ENCODE measurements at regions not wholly inside any gene's neighbourhood (a gene's known extent, or its start where the extent isn't known, plus 50 kb on each side); places are given as distances from the start of the nearest gene placed in this dataset.

DNA sequence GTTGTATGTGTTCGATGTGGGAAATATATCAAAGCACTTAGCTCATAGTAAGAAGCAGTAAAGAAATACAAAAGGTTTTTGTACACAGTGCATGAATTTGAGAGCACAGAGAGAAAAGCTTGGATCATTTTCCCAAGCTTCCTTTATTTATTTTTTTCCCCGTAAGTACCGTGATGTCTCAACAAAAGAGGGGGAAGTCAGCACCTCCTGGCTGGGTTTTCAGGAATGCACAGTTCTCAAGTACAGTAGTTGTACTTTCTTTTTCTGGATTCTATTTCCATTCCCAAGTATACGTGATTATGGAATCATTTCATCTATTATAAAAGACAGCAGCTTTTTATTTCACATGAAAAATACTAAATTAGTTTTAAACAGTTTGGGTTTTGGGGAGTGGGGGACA is 171.5 kb upstream of the EDNRA start:
- Histone ChIP-seq H3K4me3 (ENCODE audit: low read length) (no peak overlapping the region), H3K9me3 (ENCODE audit: low read depth, low read length) (no peaks in the 10 kb centered on the region), H3K27me3 (ENCODE audit: insufficient read depth, low read length) (no peaks in the 10 kb centered on the region), H3K4me1 (ENCODE audit: insufficient read depth, low read length) (no peaks in the 10 kb centered on the region)

DNA sequence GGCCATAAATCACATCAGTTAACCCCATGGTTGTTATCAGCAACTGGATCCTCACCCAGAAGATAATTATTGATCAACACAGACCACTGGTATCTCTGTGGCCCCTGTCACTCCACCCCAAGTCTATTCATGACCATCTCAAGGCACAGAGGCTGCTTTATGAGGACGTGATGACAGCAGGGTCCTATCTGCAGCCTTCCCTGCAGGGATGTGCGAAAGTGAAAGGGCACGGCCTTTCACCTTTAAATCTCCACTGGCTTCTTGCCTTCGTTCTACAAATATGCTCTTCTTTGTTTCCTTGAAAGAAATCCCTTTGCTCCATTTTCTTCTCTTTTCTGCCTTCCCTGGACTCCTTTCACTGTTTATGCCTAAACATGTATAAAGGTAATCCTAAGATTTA is 170.6 kb upstream of the EDNRA start:
- H3K4me3 ChIP-seq (ENCODE audit: low read length): no peak overlapping the region
- no peaks in the 10 kb centered on the region for H3K9me3 ChIP-seq (ENCODE audit: low read depth, low read length)
- H3K27me3 ChIP-seq (ENCODE audit: insufficient read depth, low read length): no peaks in the 10 kb centered on the region
- no peaks in the 10 kb centered on the region for H3K4me1 ChIP-seq (ENCODE audit: insufficient read depth, low read length)

DNA sequence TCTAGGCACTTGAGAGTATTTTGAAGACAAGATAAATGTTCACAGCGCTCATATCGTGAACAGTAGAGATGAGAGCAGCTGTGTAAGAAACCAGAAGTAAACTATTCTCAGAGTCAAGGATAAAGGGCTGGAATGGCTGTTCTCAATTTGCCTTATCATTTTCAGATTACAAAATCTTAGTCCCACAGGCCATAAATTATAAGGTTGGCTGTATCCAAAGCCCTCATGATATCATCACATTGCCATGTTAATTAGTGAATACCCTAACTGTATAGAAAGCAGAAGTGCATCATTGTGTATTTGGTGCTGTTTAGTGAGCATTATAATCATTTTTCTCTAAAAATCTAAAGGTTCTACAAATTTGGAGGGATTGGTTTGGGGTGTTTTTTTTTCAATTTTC is 168.9 kb upstream of the EDNRA start:
- no peaks in the 10 kb centered on the region for H3K4me1 ChIP-seq (ENCODE audit: insufficient read depth, low read length)
- H3K27me3 ChIP-seq (ENCODE audit: insufficient read depth, low read length): no peaks in the 10 kb centered on the region
- H3K9me3 ChIP-seq (ENCODE audit: low read depth, low read length): no peaks in the 10 kb centered on the region
- no peak overlapping the region for H3K4me3 ChIP-seq (ENCODE audit: low read length)

DNA sequence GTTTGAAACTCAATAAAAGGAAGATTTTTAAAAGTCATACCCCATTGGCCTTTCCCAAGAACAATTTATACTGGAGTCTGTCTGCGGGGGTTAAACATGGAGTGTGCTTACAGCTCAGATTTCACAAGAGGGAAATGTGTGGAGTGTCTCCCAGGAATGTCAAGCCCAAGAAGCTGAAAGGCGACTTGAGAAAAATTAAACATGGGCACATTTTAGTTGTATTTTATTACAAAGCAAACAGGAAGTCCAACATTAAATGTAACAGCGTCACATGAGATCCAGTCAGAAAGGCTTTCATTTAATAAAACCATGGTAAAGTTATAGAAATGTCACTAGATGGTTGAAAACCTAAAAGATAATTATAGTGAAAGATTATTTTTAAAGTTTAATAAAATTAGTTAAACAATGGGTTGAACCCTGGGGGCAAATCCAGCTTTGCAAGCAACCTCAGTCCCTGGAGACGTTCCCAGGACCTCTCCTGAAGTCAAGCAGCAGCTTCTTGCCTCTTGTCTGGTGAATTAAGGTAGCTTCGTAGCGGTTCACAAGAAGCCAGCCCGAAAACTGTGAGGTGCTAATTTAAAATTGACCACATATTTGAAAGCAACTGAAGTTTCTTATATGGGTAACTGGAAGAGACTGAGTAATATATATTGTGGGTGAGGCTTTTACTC is 168.4 kb upstream of the EDNRA start:
- Histone ChIP-seq H3K9me3 (ENCODE audit: low read depth, low read length) (no peaks in the 10 kb centered on the region), H3K4me3 (ENCODE audit: low read length) (no peak overlapping the region), H3K27me3 (ENCODE audit: insufficient read depth, low read length) (no peaks in the 10 kb centered on the region), H3K4me1 (ENCODE audit: insufficient read depth, low read length) (no peaks in the 10 kb centered on the region)

DNA sequence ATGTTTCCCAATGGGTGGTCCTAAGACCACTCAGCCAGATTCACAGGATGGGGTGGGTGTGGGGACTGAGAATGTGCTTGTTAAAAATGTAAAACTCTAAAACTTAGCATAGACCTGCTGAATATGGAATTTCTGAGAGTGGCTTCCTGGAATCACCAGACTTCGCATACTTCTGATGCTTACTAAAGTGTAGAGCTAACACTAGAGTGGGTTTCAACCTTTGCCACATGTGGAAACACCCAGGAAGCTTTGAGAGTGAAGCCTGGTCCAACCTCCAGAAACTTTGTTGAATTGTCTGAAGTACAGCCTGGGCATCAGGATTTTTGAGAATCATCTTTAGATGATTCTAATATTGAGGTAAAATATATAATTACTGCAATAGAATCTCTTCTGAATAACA is 167.8 kb upstream of the EDNRA start:
- no peaks in the 10 kb centered on the region for H3K4me1 ChIP-seq (ENCODE audit: insufficient read depth, low read length)
- H3K9me3 ChIP-seq (ENCODE audit: low read depth, low read length): no peaks in the 10 kb centered on the region
- H3K4me3 ChIP-seq (ENCODE audit: low read length): no peak overlapping the region
- H3K27me3 ChIP-seq (ENCODE audit: insufficient read depth, low read length): no peaks in the 10 kb centered on the region

DNA sequence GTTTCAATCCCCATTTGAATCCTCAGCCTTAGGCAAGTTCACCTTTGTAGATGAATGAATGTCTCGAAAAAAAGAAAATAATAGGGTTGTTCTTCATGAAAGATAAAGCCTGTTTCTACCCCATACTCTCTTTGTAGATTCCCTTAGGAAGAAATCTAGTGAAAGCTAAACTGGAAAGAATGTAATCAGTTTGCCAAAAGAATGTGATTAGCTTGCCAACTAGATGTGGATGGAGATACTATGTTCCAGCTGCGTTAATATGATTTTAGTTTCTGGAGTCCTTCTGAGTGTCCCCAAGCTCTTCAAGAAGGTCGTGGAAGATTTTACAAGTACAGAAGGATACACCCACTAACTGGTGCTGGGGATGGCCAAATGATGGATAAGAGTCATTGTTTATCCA is 162.3 kb upstream of the EDNRA start:
- H3K9me3 ChIP-seq (ENCODE audit: low read depth, low read length): no peaks in the 10 kb centered on the region
- no peak overlapping the region for H3K4me3 ChIP-seq (ENCODE audit: low read length)
- H3K27me3 ChIP-seq (ENCODE audit: insufficient read depth, low read length): no peaks in the 10 kb centered on the region
- H3K4me1 ChIP-seq (ENCODE audit: insufficient read depth, low read length): no peaks in the 10 kb centered on the region

DNA sequence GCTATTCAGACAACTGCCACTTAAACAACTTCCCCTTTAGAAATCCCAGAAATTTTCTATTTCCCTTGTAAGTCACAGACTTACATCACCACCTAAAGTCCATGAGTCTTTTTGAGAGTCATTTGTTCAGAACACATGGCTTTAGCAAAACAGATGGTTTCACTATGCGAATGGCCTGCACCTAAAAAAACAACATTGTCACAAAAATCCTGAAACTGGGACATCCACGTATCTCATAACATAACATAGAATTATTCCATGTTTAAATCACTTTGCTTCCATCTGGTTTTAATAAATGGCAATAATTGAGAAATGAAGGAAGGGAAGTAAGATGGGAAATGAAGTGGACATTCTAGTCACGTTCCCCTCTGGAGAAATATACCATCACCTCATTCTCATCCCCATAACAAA is 155.3 kb upstream of the EDNRA start:
- H3K4me1 ChIP-seq (ENCODE audit: insufficient read depth, low read length): no peaks in the 10 kb centered on the region
- H3K4me3 ChIP-seq (ENCODE audit: low read length): no peak overlapping the region
- no peaks in the 10 kb centered on the region for H3K27me3 ChIP-seq (ENCODE audit: insufficient read depth, low read length)
- H3K9me3 ChIP-seq (ENCODE audit: low read depth, low read length): no peaks in the 10 kb centered on the region

DNA sequence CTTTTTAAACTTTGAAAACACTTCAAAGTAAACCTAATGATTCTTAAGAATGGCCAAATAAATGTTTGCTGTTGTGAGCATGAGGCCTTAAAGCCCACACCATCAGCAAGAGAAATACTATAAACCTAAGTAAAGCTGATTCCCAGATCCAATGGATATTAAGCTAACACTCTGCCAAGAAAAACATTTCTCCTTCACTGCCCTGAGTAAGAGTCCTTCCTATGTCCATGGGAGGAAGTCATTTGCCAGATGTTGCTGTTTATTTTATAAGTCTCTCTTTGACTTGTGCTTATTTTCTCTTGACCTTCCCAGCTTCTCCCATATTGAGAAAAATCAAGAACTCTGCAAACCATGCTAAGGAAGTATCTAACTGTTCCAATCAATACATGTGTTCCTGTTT is 154.3 kb upstream of the EDNRA start:
- Histone ChIP-seq H3K4me1 (ENCODE audit: insufficient read depth, low read length) (no peaks in the 10 kb centered on the region), H3K27me3 (ENCODE audit: insufficient read depth, low read length) (no peaks in the 10 kb centered on the region), H3K4me3 (ENCODE audit: low read length) (no peak overlapping the region), H3K9me3 (ENCODE audit: low read depth, low read length) (no peaks in the 10 kb centered on the region)

DNA sequence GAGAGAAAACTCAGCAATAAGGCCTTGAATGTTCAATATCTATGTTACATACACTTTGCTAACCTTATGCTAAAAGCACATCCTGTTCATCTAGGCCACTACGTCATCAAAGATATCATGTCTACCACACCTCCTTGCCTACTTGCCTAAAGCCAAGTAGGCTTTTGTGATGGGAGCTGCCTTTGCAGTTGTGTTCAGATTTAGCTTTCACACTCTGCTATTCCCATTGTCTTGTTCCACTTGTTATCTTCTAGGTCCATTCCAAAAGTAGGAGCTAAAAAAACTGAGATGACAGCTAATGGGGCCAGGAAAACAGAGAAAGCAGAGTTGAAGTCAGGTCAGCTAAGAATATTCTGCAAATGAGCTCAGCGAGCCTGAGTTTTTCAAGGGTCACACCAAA is 153.6 kb upstream of the EDNRA start:
- Histone ChIP-seq H3K9me3 (ENCODE audit: low read depth, low read length) (no peaks in the 10 kb centered on the region), H3K4me1 (ENCODE audit: insufficient read depth, low read length) (no peaks in the 10 kb centered on the region), H3K27me3 (ENCODE audit: insufficient read depth, low read length) (no peaks in the 10 kb centered on the region), H3K4me3 (ENCODE audit: low read length) (no peak overlapping the region)

DNA sequence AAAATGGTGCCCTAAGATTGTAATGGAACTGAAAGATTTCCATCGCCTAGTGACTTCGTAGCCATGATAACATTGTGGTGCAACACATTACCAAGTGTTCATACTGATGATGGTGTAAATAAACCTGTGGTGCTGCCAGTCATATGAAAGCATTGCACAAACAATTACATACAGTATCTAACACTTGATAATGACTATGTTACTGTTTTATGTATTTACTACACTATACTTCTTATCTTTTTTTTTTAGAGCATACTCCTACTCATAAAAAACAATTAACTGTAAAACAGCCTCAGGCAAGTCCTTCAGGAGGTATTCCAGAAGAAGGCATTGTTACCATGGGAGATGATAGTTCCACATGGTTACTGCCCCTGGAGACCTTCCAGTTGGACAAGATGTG is 152.7 kb upstream of the EDNRA start:
- H3K4me3 ChIP-seq (ENCODE audit: low read length): no peak overlapping the region
- H3K9me3 ChIP-seq (ENCODE audit: low read depth, low read length): no peaks in the 10 kb centered on the region
- no peaks in the 10 kb centered on the region for H3K27me3 ChIP-seq (ENCODE audit: insufficient read depth, low read length)
- no peaks in the 10 kb centered on the region for H3K4me1 ChIP-seq (ENCODE audit: insufficient read depth, low read length)

DNA sequence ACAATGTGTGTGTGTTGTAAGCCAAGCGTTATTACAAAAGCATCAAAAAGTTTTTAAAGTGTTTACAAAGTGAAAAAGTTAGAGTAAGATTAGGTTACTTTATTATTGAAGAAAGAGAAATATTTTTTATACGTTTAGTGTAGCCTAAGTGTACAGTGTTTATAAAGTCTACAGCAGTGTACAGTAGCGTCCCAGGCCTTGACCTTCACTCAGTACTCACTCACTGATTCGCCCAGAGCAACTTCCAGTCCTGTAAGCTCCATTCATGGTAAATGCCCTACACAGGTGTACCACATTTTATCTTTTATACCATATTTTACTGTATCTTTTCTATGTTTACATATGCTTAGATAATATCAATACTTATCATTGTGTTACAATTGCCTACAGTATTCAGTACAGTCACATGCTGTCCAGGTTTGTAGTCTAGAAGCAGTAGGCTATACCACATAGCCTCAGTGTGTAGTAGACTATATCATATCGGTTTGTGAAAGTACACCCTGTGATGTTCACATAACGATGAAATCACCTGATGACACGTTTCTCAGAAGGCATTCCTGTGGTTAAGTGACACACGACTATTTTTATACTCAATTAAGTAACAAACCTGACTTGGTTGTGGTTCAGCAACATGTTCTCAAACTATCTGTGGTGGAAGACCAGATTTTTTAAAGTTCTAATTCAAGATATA is 152.0 kb upstream of the EDNRA start:
- H3K9me3 ChIP-seq (ENCODE audit: low read depth, low read length): no peaks in the 10 kb centered on the region
- H3K27me3 ChIP-seq (ENCODE audit: insufficient read depth, low read length): no peaks in the 10 kb centered on the region
- H3K4me1 ChIP-seq (ENCODE audit: insufficient read depth, low read length): no peaks in the 10 kb centered on the region
- H3K4me3 ChIP-seq (ENCODE audit: low read length): no peak overlapping the region

DNA sequence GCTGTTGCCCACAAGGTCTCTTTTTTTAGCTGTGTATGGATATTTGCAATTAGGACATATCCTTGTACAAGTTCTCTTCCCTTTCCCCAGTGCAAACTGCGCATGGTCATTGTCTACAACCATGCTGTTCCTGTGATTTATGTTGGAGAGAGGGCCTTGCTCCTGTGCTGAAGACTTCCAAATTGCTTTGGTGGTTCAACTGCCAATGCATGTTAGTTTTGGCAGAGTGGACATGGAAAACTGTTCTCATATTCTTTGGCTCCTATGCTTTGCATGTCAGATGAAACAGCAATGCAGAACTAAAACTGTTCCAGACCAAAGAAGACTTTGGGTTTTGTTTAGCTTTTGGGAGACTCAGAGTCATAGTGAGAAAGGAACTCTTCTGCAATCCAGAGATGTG is 148.8 kb upstream of the EDNRA start:
- Histone ChIP-seq H3K4me1 (ENCODE audit: insufficient read depth, low read length) (no peaks in the 10 kb centered on the region), H3K9me3 (ENCODE audit: low read depth, low read length) (no peaks in the 10 kb centered on the region), H3K27me3 (ENCODE audit: insufficient read depth, low read length) (no peaks in the 10 kb centered on the region), H3K4me3 (ENCODE audit: low read length) (no peak overlapping the region)

DNA sequence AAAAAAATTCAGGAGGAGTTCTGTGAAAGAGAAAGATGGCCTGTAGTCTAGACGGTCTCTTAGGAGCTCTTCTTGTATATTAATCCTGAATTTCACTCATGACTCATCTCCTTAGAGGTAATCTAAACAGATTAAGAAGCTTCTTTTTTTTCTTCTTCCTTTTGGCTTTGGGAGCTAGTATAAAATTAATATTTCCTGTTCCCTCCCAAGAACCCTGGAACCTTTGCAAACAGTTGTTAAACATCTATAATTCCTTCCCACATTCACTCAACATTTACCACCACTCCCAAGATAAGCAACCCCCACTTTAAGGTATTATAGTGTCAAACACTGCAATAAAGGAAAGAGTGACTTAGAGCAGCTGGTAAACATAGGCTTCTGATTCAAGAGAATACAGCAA is 146.4 kb upstream of the EDNRA start:
- H3K4me3 ChIP-seq (ENCODE audit: low read length): no peak overlapping the region
- H3K4me1 ChIP-seq (ENCODE audit: insufficient read depth, low read length): no peaks in the 10 kb centered on the region
- H3K9me3 ChIP-seq (ENCODE audit: low read depth, low read length): no peaks in the 10 kb centered on the region
- H3K27me3 ChIP-seq (ENCODE audit: insufficient read depth, low read length): no peaks in the 10 kb centered on the region

DNA sequence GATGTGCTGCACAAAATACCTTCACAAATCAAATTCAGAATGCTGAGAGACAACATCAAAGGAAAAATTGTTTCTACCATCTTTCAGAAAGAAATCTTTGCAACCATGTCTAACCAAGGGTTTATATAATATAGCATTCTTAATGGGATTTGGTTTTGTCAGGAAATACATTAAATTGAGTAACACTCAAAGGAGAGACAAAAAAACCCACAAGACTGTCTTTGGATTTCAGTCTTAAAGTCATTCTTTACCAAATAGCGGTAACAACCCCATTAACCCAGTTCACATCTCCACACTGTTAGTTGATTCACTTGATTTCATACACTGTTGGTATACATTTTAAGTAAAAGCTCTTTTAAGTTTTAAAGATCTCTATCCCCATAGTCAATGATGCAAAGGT is 145.7 kb upstream of the EDNRA start:
- no peaks in the 10 kb centered on the region for H3K4me1 ChIP-seq (ENCODE audit: insufficient read depth, low read length)
- no peak overlapping the region for H3K4me3 ChIP-seq (ENCODE audit: low read length)
- no peaks in the 10 kb centered on the region for H3K9me3 ChIP-seq (ENCODE audit: low read depth, low read length)
- H3K27me3 ChIP-seq (ENCODE audit: insufficient read depth, low read length): no peaks in the 10 kb centered on the region

DNA sequence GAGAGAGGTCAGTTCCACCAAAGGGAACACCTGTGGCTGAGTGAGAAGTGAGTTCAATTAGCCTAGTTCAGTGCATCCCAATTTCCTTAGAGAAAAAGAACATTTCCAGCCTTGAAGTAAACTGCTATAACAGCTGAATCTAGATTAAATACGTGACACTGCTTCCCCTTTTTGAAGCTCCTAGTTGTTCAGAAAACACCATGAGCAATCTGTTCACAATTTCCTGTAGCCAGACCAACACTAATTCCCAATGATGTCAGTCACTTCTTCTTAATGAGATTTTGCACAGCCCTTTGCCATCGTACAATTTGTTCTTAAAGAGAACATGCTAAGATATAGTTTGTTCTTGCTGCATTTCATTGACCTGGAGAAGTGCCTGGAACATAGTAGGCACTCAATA is 144.6 kb upstream of the EDNRA start:
- H3K9me3 ChIP-seq (ENCODE audit: low read depth, low read length): no peaks in the 10 kb centered on the region
- no peaks in the 10 kb centered on the region for H3K4me1 ChIP-seq (ENCODE audit: insufficient read depth, low read length)
- no peaks in the 10 kb centered on the region for H3K27me3 ChIP-seq (ENCODE audit: insufficient read depth, low read length)
- no peak overlapping the region for H3K4me3 ChIP-seq (ENCODE audit: low read length)

DNA sequence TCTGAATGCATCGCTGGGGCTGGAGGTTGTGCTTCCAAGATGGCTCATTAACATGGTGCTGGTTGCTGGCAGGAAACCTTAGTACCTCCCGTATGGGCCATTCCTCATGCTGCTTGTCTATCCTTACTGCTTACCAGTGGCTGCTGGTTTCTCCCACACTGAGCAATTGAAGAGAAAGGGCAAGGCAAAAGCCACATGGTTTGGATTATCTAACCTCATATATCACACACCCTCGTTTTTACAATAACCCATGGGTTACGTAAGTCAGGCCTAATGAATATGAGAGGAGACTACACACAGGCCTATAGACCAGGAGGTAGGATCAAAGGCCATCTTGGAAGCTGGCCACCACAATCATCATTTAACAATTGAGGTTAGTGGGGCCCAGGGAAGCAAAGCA is 141.8 kb upstream of the EDNRA start:
- H3K27me3 ChIP-seq (ENCODE audit: insufficient read depth, low read length): no peaks in the 10 kb centered on the region
- H3K4me3 ChIP-seq (ENCODE audit: low read length): no peak overlapping the region
- no peaks in the 10 kb centered on the region for H3K9me3 ChIP-seq (ENCODE audit: low read depth, low read length)
- no peaks in the 10 kb centered on the region for H3K4me1 ChIP-seq (ENCODE audit: insufficient read depth, low read length)
